ENCODE measurements at regions not wholly inside any gene's neighbourhood (a gene's known extent, or its start where the extent isn't known, plus 50 kb on each side); places are given as distances from the start of the nearest gene placed in this dataset.

GRCh38 chr11:82047200-82047599, 686.5 kb downstream of the FAM181B start:
- no peak for TF ChIP-seq POLR2A (IDR thresholded peaks at IDR 0.05)
- no peak for TF ChIP-seq CTCF (IDR thresholded peaks at IDR 0.05)
